CD14-positive monocyte (primary cell): ENCODE measurements at regions not wholly inside any gene's neighbourhood (a gene's known extent, or its start where the extent isn't known, plus 50 kb on each side); places are given as distances from the start of the nearest gene placed in this dataset.

Experiments used
- DNase-seq, 3 donors: peaks; one replicate each; pipeline ENCODE4 v3.0.0-alpha.2; 2011 to 2022
- H2AFZ ChIP-seq: 2 replicates; pipeline ENCODE4 v1.6.0; 2012; ENCODE audit warnings: mild to moderate bottlenecking, low read depth, low read length, inconsistent platforms; ENCODE audit not compliant: insufficient read depth, poor library complexity, severe bottlenecking
- H3K27ac ChIP-seq, 2 donors: 1 replicate in 1 of 2; 2 replicates in 1 of 2; pipeline ENCODE4 v1.5.1; 2012 to 2013; ENCODE audit warnings: low read length in 2 of 2, control low read depth in 1 of 2, inconsistent platforms in 1 of 2, low read depth in 1 of 2, mild to moderate bottlenecking in 1 of 2
- H3K27me3 ChIP-seq, 2 donors: one replicate each; pipeline versions ENCODE4 v1.6.0 to v1.6.1; 2011 to 2013; ENCODE audit warnings: low read length in 2 of 2; ENCODE audit not compliant: control insufficient read depth in 2 of 2, insufficient read depth in 2 of 2
- H3K36me3 ChIP-seq, 2 donors: replicated peaks in 1 of 2; 1 replicate in 1 of 2; 2 replicates in 1 of 2; pipeline versions ENCODE4 v1.5.1 to v1.6.1; 2012 to 2013; ENCODE audit warnings: low read length in 2 of 2, control low read depth in 1 of 2, inconsistent platforms in 1 of 2, mild to moderate bottlenecking in 1 of 2; ENCODE audit not compliant: insufficient read depth in 2 of 2, control insufficient read depth in 1 of 2
- H3K4me1 ChIP-seq, 2 donors: 1 replicate in 1 of 2; 2 replicates in 1 of 2; pipeline versions ENCODE4 v1.5.1 to v1.6.1; 2012 to 2013; ENCODE audit warnings: low read length in 2 of 2, control low read depth in 1 of 2, inconsistent platforms in 1 of 2, mild to moderate bottlenecking in 1 of 2, moderate library complexity in 1 of 2; ENCODE audit not compliant: insufficient read depth in 2 of 2, control insufficient read depth in 1 of 2
- H3K4me2 ChIP-seq: replicated peaks from 2 replicates; pipeline ENCODE3; 2012; ENCODE audit warnings: low read length, moderate library complexity, mild to moderate bottlenecking; ENCODE audit not compliant: poor library complexity, severe bottlenecking; ENCODE audit errors: extremely low read depth
- H3K4me3 ChIP-seq, 3 experiments: fragments of 200-600 bp in 1 of 3; sonication (generic) in 1 of 3; replicated peaks in 1 of 3; 1 replicate in 2 of 3; 2 replicates in 1 of 3; pipeline ENCODE4 v1.5.1; 2011 to 2013; ENCODE audit warnings: low read length in 3 of 3, mild to moderate bottlenecking in 3 of 3, control low read depth in 2 of 3, low read depth in 2 of 3, inconsistent platforms in 1 of 3, moderate library complexity in 1 of 3
- H3K79me2 ChIP-seq: 2 replicates; pipeline ENCODE4 v1.6.0; 2012; ENCODE audit warnings: mild to moderate bottlenecking, control low read depth, inconsistent platforms, low read length, moderate library complexity; ENCODE audit not compliant: insufficient read depth
- H3K9ac ChIP-seq: 2 replicates; pipeline ENCODE4 v1.6.0; 2017; ENCODE audit warnings: low read length, mild to moderate bottlenecking; ENCODE audit not compliant: insufficient read depth, poor library complexity, severe bottlenecking
- H3K9me3 ChIP-seq, 2 donors: replicated peaks in 1 of 2; 1 replicate in 1 of 2; 2 replicates in 1 of 2; pipeline versions ENCODE4 v1.5.1 to v1.6.1; 2012 to 2013; ENCODE audit warnings: low read length in 2 of 2, control low read depth in 1 of 2; ENCODE audit not compliant: control insufficient read depth in 1 of 2, insufficient read depth in 1 of 2
- H4K20me1 ChIP-seq: 2 replicates; pipeline ENCODE4 v1.6.0; 2012; ENCODE audit warnings: mild to moderate bottlenecking, low read length, control low read depth, moderate library complexity; ENCODE audit not compliant: insufficient read depth
- H3K27ac Mint-ChIP-seq, 7 donors: one replicate each; pipeline ENCODE4 v1.8.0; 2020; ENCODE audit warnings: mild to moderate bottlenecking in 7 of 7, mixed read lengths in 7 of 7, moderate library complexity in 6 of 7, inconsistent platforms in 2 of 7
- H3K27me3 Mint-ChIP-seq, 3 donors: one replicate each; pipeline ENCODE4 v1.8.0; 2021 to 2022; ENCODE audit warnings: low read depth in 3 of 3, mild to moderate bottlenecking in 3 of 3, mixed read lengths in 3 of 3, moderate library complexity in 3 of 3, inconsistent platforms in 1 of 3
- H3K36me3 Mint-ChIP-seq, 2 donors: one replicate each; pipeline ENCODE4 v1.8.0; 2020; ENCODE audit warnings: mixed read lengths in 2 of 2, inconsistent platforms in 1 of 2, mild to moderate bottlenecking in 1 of 2
- H3K4me1 Mint-ChIP-seq: one replicate; pipeline ENCODE4 v1.8.0; 2020; ENCODE audit warnings: mild to moderate bottlenecking, mixed read lengths
- H3K4me3 Mint-ChIP-seq, 2 donors: one replicate each; pipeline ENCODE4 v1.8.0; 2020; ENCODE audit warnings: mild to moderate bottlenecking in 2 of 2, mixed read lengths in 2 of 2, moderate library complexity in 1 of 2
- H3K9me3 Mint-ChIP-seq, 7 donors: one replicate each; pipeline ENCODE4 v1.8.0; 2020 to 2022; ENCODE audit warnings: mixed read lengths in 7 of 7, mild to moderate bottlenecking in 6 of 7, moderate library complexity in 6 of 7, inconsistent platforms in 2 of 7
- CTCF ChIP-seq: fragments of 200-600 bp; IDR thresholded peaks from one replicate; pipeline ENCODE4 v1.8.0; 2022; ENCODE audit warnings: antibody characterized with exemption, mild to moderate bottlenecking
- WGBS: methylation state at CpG from one replicate; pipeline ENCODE4 v1.1.5; 2013; ENCODE audit warnings: missing lambda C conversion rate; ENCODE audit not compliant: insufficient coverage; 5-methylcytosine and 5-hydroxymethylcytosine counted together
- intact Hi-C, 2 donors: fragments of 100-400 bp; cut with micrococcal nuclease; formaldehyde crosslinking; loops; one replicate each; pipeline versions ENCODE4 v1.15.0 to v1.15.1; 2023

- H3K9ac ChIP-seq: no peak overlapping the region
- no peaks in the 10 kb centered on the region for H3K9me3 ChIP-seq
- no peaks in the 10 kb centered on the region for H3K27me3 ChIP-seq
- H3K4me2 ChIP-seq: no peak overlapping the region
- no peak for DNase-seq
- H3K4me3 ChIP-seq: no peak overlapping the region
- Mint-ChIP-seq H3K27me3 (peaks cover 0 to 3% (median 1%) of the 10 kb centered on the region in 3 donors), H3K4me3 (no peak overlapping the region), H3K4me1 (no peaks in the 10 kb centered on the region), H3K36me3 (no peaks in the 10 kb centered on the region), H3K27ac (no peak overlapping the region), H3K9me3 (peaks cover 0 to 2% (median 0%) of the 10 kb centered on the region in 7 donors)
- 90% methylated on average over 2 of the region's 4 CpGs for WGBS
- TF ChIP-seq CTCF: no peak
- H3K79me2 ChIP-seq: no peaks in the 10 kb centered on the region
- no peak overlapping the region for H3K27ac ChIP-seq
- intact Hi-C loops: loop anchor here in 1 of 2 donors (10.0 kb wide), 1 partner anchor 228 kb away; no protein-coding TSS in a partner anchor
- H3K36me3 ChIP-seq: no peaks in the 10 kb centered on the region
- H4K20me1 ChIP-seq: no peaks in the 10 kb centered on the region
- no peaks in the 10 kb centered on the region for H3K4me1 ChIP-seq
- H2AFZ ChIP-seq: no peak overlapping the region
These were observed 72.5 kb upstream of the P3H2 start for GRCh38 chr3:190193210-190193609.

- Histone ChIP-seq H4K20me1 (no peaks in the 10 kb centered on the region), H3K36me3 (no peaks in the 10 kb centered on the region), H3K9me3 (no peaks in the 10 kb centered on the region), H3K4me1 (no peaks in the 10 kb centered on the region), H3K4me3 (no peak overlapping the region), H3K27me3 (no peaks in the 10 kb centered on the region), H3K27ac (no peak overlapping the region), H2AFZ (no peak overlapping the region), H3K79me2 (no peaks in the 10 kb centered on the region), H3K4me2 (no peak overlapping the region), H3K9ac (no peak overlapping the region)
- TF ChIP-seq CTCF: no peak
- intact Hi-C loops: loop anchor here in 1 of 2 donors (10.0 kb wide), 1 partner anchor 228 kb away; no protein-coding TSS in a partner anchor
- DNase-seq: no peak
- no peak overlapping the region for H3K4me3 Mint-ChIP-seq
- H3K4me1 Mint-ChIP-seq: no peaks in the 10 kb centered on the region
- peaks cover 0 to 2% (median 0%) of the 10 kb centered on the region in 7 donors for H3K9me3 Mint-ChIP-seq
- no peaks in the 10 kb centered on the region for H3K36me3 Mint-ChIP-seq
- WGBS: 100% methylated on average over 1 of the region's 2 CpGs
- H3K27me3 Mint-ChIP-seq: peaks cover 0 to 3% (median 1%) of the 10 kb centered on the region in 3 donors
- H3K27ac Mint-ChIP-seq: no peak overlapping the region
These were observed 72.0 kb upstream of the P3H2 start for GRCh38 chr3:190192739-190193138.
